ENCODE measurements at regions not wholly inside any gene's neighbourhood (a gene's known extent, or its start where the extent isn't known, plus 50 kb on each side); places are given as distances from the start of the nearest gene placed in this dataset.

- 68 to 77% (median 71%) methylated on average over 4 of the region's 4 CpGs for WGBS, 3 donors
- no peak for TF ChIP-seq CTCF (IDR thresholded peaks at IDR 0.05)
- H3K27me3 ChIP-seq (ENCODE audit: insufficient read depth in 3 of 3, low read length in 2 of 3): no peaks in the 10 kb centered on the region
- DNase-seq: no peak
- no peak overlapping the region for H3K4me3 ChIP-seq
- intact Hi-C loops (cut with DNase I): loop anchor here in 1 of 2 donors (5.0 kb wide), 1 partner anchor 63 kb away; no protein-coding TSS in a partner anchor
- no peak for ATAC-seq
- H3K9me3 ChIP-seq: no peaks in the 10 kb centered on the region
- no peaks in the 10 kb centered on the region for H3K36me3 ChIP-seq (ENCODE audit: insufficient read depth in 1 of 2, low read depth in 1 of 2)
- no peaks in the 10 kb centered on the region for H3K4me1 ChIP-seq
- H3K27ac ChIP-seq: no peak overlapping the region
These were observed 248.3 kb upstream of the ANO5 start for GRCh38 chr11:21944577-21944976.

DNA sequence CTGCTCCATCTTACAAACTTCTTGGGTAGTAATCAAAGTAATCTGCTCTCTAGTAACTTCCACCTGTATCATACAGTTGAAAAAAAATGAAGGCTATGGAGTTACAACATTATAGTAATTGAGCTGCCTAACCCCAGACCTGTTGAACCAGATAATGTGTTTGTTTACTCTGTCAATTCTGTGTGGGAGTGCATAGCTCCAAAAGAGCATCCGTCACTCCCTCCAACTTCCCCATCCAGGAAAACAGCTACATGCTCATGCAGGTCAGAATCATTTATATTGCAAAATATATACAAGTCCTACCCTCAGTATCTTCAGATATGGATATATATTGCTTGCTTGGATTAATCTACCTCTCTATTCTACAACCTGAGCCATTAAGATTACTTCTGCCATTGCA is 244.0 kb upstream of the ANO5 start:
- intact Hi-C loops (cut with DNase I): no loop called here
- Histone ChIP-seq H3K4me3 (no peak overlapping the region), H3K9me3 (no peaks in the 10 kb centered on the region), H3K36me3 (ENCODE audit: insufficient read depth in 1 of 2, low read depth in 1 of 2) (no peaks in the 10 kb centered on the region), H3K27ac (no peak overlapping the region), H3K27me3 (ENCODE audit: insufficient read depth in 3 of 3, low read length in 2 of 3) (no peaks in the 10 kb centered on the region), H3K4me1 (no peaks in the 10 kb centered on the region)
- DNase-seq (no peak), ATAC-seq (no peak)
- TF ChIP-seq CTCF (IDR thresholded peaks at IDR 0.05): no peak
- WGBS, 3 donors: 83 to 96% (median 91%) methylated on average over 1 of the region's 1 CpG

GRCh38 chr11:21949763-21950413 is 243.0 kb upstream of the ANO5 start:
- 82 to 88% (median 88%) methylated on average over 3 of the region's 3 CpGs for WGBS, 3 donors
- intact Hi-C loops (cut with DNase I): no loop called here
- no peak overlapping the region for H3K4me3 ChIP-seq
- no peak for TF ChIP-seq CTCF (IDR thresholded peaks at IDR 0.05)
- ATAC-seq (no peak), DNase-seq (no peak)
- no peaks in the 10 kb centered on the region for H3K36me3 ChIP-seq (ENCODE audit: insufficient read depth in 1 of 2, low read depth in 1 of 2)
- no peak overlapping the region for H3K27ac ChIP-seq
- no peaks in the 10 kb centered on the region for H3K4me1 ChIP-seq
- H3K9me3 ChIP-seq: no peaks in the 10 kb centered on the region
- no peaks in the 10 kb centered on the region for H3K27me3 ChIP-seq (ENCODE audit: insufficient read depth in 3 of 3, low read length in 2 of 3)

DNA sequence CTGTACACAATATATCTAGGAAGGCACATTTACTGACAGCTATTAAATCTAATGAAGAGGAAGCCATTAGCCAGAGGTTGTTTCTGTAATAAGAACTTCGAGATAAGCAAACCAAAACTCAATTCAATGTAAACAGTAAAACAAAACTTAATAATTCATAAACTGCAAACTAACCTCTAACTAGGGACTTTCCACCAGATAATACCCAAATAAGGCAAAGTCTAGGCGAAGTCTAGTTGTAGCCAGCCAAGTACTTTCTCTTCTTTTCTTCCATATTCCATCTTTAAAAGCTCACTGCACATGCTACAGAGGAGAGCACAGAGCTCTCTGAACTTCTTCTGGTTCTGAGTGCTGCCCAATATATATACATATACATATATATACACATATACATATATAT is 229.9 kb upstream of the ANO5 start:
- no peak for ATAC-seq

More for the DNA sequence above, 229.9 kb upstream of the ANO5 start:
- no peak overlapping the region for H3K4me3 ChIP-seq
- H3K4me1 ChIP-seq: no peaks in the 10 kb centered on the region
- intact Hi-C loops (cut with DNase I): no loop called here
- no peak for TF ChIP-seq CTCF (IDR thresholded peaks at IDR 0.05)
- H3K27ac ChIP-seq: no peak overlapping the region
- no peaks in the 10 kb centered on the region for H3K27me3 ChIP-seq (ENCODE audit: insufficient read depth in 3 of 3, low read length in 2 of 3)
- no peaks in the 10 kb centered on the region for H3K9me3 ChIP-seq
- H3K36me3 ChIP-seq (ENCODE audit: insufficient read depth in 1 of 2, low read depth in 1 of 2): no peaks in the 10 kb centered on the region
- WGBS, 3 donors: 58 to 82% (median 75%) methylated on average over 2 of the region's 2 CpGs
- DNase-seq: no peak

Measured in psoas muscle (tissue), 7 donors.